Inferior parietal cortex (tissue), 1 donor: ENCODE measurements at regions not wholly inside any gene's neighbourhood (a gene's known extent, or its start where the extent isn't known, plus 50 kb on each side); places are given as distances from the start of the nearest gene placed in this dataset.
"Not testable (repeated sequence)": the region's sequence is repeated elsewhere in the genome, so short reads cannot be mapped to it uniquely, and the experiment has no call there.

ENCODE experiments used
- DNase-seq: peaks from one replicate; pipeline ENCODE4 v3.0.0-alpha.2; 2016; ENCODE audit errors: extremely low spot score

GRCh38 chr13:44054525-44054924 lies 174.8 kb downstream of the LACC1 start:
- no peak for DNase-seq

GRCh38 chr13:44055681-44056080 lies 176.0 kb downstream of the LACC1 start:
- DNase-seq: not testable (repeated sequence)

GRCh38 chr13:44058067-44058466 lies 178.4 kb downstream of the LACC1 start:
- no peak for DNase-seq

- no peak for DNase-seq
Observed at GRCh38 chr13:44058624-44059215, 179.0 kb downstream of the LACC1 start.

GRCh38 chr13:44061876-44062275 lies 182.2 kb downstream of the LACC1 start:
- DNase-seq: no peak

GRCh38 chr13:44063467-44063866 lies 183.8 kb downstream of the LACC1 start:
- DNase-seq: no peak

GRCh38 chr13:44063881-44064280 lies 184.2 kb downstream of the LACC1 start:
- DNase-seq: no peak

- no peak for DNase-seq
Observed at GRCh38 chr13:44064357-44064756, 184.7 kb downstream of the LACC1 start.

- DNase-seq: no peak
Observed at GRCh38 chr13:44068169-44068568, 188.5 kb downstream of the LACC1 start.

- DNase-seq: no peak
Observed at GRCh38 chr13:44068737-44069136, 189.0 kb downstream of the LACC1 start.

GRCh38 chr13:44072536-44072935 lies 192.8 kb downstream of the LACC1 start:
- DNase-seq: no peak

GRCh38 chr13:44074611-44075010 lies 194.9 kb downstream of the LACC1 start:
- DNase-seq: no peak

- DNase-seq: no peak
Observed at GRCh38 chr13:44075113-44075512, 195.4 kb downstream of the LACC1 start.

- DNase-seq: no peak
Observed at GRCh38 chr13:44078806-44079376, 199.2 kb downstream of the LACC1 start.

- no peak for DNase-seq
Observed at GRCh38 chr13:44079413-44080205, 199.9 kb downstream of the LACC1 start.

GRCh38 chr13:44084146-44084545 lies 204.4 kb downstream of the LACC1 start:
- no peak for DNase-seq

- DNase-seq: no peak
Observed at GRCh38 chr13:44086389-44086788, 206.7 kb downstream of the LACC1 start.

GRCh38 chr13:44088411-44088810 lies 208.7 kb downstream of the LACC1 start:
- no peak for DNase-seq

GRCh38 chr13:44088991-44089413 lies 209.3 kb downstream of the LACC1 start:
- no peak for DNase-seq

- DNase-seq: no peak
Observed at GRCh38 chr13:44089452-44089851, 209.7 kb downstream of the LACC1 start.

GRCh38 chr13:44092078-44092970 lies 212.6 kb downstream of the LACC1 start:
- DNase-seq: no peak
